ENCODE measurements at regions not wholly inside any gene's neighbourhood (a gene's known extent, or its start where the extent isn't known, plus 50 kb on each side); places are given as distances from the start of the nearest gene placed in this dataset.

DNA sequence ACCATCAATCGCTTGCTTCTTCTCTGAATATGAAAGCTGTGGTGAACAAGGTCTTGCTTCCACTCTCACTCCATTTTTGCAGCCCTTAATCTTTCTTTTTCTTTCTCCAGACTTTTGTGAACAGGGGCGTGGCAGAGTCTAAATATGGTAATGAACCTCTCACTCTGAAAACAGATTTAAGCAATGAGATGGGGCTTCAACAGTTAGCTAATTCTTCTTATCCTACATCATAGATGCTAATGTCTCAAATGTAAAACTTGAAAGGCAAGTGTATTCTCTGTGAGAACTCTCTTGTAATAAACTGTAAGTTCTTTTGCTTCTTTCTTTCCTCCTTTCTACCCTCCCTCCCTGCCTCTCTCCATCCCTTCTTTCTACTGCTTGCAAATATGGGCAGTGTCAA, 106.5 kb upstream of the ANK2 start:
- no peak for TF ChIP-seq FOXA1 (IDR thresholded peaks at IDR 0.05)
- no peak for TF ChIP-seq ZNF384 (IDR thresholded peaks at IDR 0.05)
- no peak for TF ChIP-seq NFRKB (IDR thresholded peaks at IDR 0.05)
- no peak for TF ChIP-seq FOXM1 (IDR thresholded peaks at IDR 0.05; ENCODE audit: borderline replicate concordance)
- no peak for TF ChIP-seq SP1 (IDR thresholded peaks at IDR 0.05)
- TF ChIP-seq HDGF (IDR thresholded peaks at IDR 0.05; ENCODE audit: borderline replicate concordance) = no peak
- TF ChIP-seq ARNT (IDR thresholded peaks at IDR 0.05) = no peak
- no peak for TF ChIP-seq FOXK2 (IDR thresholded peaks at IDR 0.05)
- no peak for TF ChIP-seq SUZ12 (IDR thresholded peaks at IDR 0.05)
- TF ChIP-seq CTBP1 (IDR thresholded peaks at IDR 0.05; ENCODE audit: borderline replicate concordance) = no peak

Data from HEK293T (cell line).